ENCODE measurements at regions not wholly inside any gene's neighbourhood (a gene's known extent, or its start where the extent isn't known, plus 50 kb on each side); places are given as distances from the start of the nearest gene placed in this dataset.

DNA sequence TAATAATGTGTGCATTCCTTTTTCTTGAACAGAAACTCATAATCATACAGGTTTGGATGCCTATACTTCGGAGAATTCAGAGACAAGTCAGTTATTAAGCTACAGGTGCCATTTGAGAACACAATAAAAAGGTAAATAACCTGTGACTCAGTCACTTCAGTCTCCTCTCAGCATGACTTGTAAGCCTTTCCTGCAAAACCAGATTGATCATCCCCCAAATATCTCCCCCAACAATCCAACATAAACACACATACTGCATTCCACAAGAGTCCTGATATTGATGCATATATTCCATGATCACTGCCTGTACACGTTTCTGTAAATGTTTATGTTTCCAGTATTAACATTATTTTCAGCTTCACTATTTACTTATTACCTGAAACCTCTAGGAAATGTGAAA, 110.8 kb downstream of the PWWP3B start:
- ChIA-PET CTCF (no interaction called here), POLR2A (no interaction called here)
- no peak overlapping the region for H3K4me3 ChIP-seq (ENCODE audit: low read depth in 2 of 2, low read length in 2 of 2)
- DNase-seq (ENCODE audit: low read depth, low spot score) (no peak), ATAC-seq (no peak)
- no peak overlapping the region for H3K27ac ChIP-seq (ENCODE audit: low read length)
- no peaks in the 10 kb centered on the region for H3K4me1 ChIP-seq (ENCODE audit: control insufficient read depth, insufficient read depth, low read length)
- H3K36me3 ChIP-seq (ENCODE audit: control insufficient read depth, insufficient read depth, low read length): no peaks in the 10 kb centered on the region
- no peaks in the 10 kb centered on the region for H3K9me3 ChIP-seq (ENCODE audit: control insufficient read depth, insufficient read depth, low read depth, low read length)
- H3K27me3 ChIP-seq (ENCODE audit: control insufficient read depth, insufficient read depth, low read length): no peaks in the 10 kb centered on the region
- in situ Hi-C loops (cut with HindIII; ENCODE audit: low pct_unique_long_range_greater_than_20kb, low sequenced_read_pairs): no loop called here
- BruUV-seq (replicated peaks): no TSS peak
- intact Hi-C loops (cut with micrococcal nuclease; ENCODE audit: unreplicated experiment): no loop called here
- TF ChIP-seq REST (IDR thresholded peaks at IDR 0.05; ENCODE audit: insufficient read depth in 1 of 2, low read depth in 2 of 2, low read length in 1 of 2): no peak
- TF ChIP-seq TCF7L2 (IDR thresholded peaks at IDR 0.05; ENCODE audit: low read depth, low read length): no peak
- no peak for TF ChIP-seq POLR2AphosphoS5 (IDR thresholded peaks at IDR 0.05; ENCODE audit: low read depth, low read length)
- TF ChIP-seq SIN3A (IDR thresholded peaks at IDR 0.05; ENCODE audit: borderline replicate concordance, insufficient read depth, low read depth, low read length): no peak
- no peak for TF ChIP-seq CTCF (IDR thresholded peaks at IDR 0.05)

GRCh38 chrX:106281383-106281782, 113.3 kb downstream of the PWWP3B start:
- CTCF ChIA-PET: no interaction called here
- BruUV-seq (replicated peaks): no TSS peak
- intact Hi-C loops (cut with micrococcal nuclease; ENCODE audit: unreplicated experiment): no loop called here

More at GRCh38 chrX:106281383-106281782, 113.3 kb downstream of the PWWP3B start:
- H3K4me1 ChIP-seq (ENCODE audit: control insufficient read depth, insufficient read depth, low read length): no peaks in the 10 kb centered on the region
- no peaks in the 10 kb centered on the region for H3K9me3 ChIP-seq (ENCODE audit: control insufficient read depth, insufficient read depth, low read depth, low read length)
- ATAC-seq (no peak), DNase-seq (ENCODE audit: low read depth, low spot score) (no peak)
- no peak overlapping the region for H3K4me3 ChIP-seq (ENCODE audit: low read depth in 2 of 2, low read length in 2 of 2)
- in situ Hi-C loops (cut with HindIII; ENCODE audit: low pct_unique_long_range_greater_than_20kb, low sequenced_read_pairs): no loop called here
- TF ChIP-seq SIN3A (IDR thresholded peaks at IDR 0.05; ENCODE audit: borderline replicate concordance, insufficient read depth, low read depth, low read length): no peak
- no peak for TF ChIP-seq REST (IDR thresholded peaks at IDR 0.05; ENCODE audit: insufficient read depth in 1 of 2, low read depth in 2 of 2, low read length in 1 of 2)
- no peak for TF ChIP-seq TCF7L2 (IDR thresholded peaks at IDR 0.05; ENCODE audit: low read depth, low read length)
- TF ChIP-seq POLR2AphosphoS5 (IDR thresholded peaks at IDR 0.05; ENCODE audit: low read depth, low read length): no peak
- TF ChIP-seq CTCF (IDR thresholded peaks at IDR 0.05): no peak
- H3K36me3 ChIP-seq (ENCODE audit: control insufficient read depth, insufficient read depth, low read length): no peaks in the 10 kb centered on the region
- POLR2A ChIA-PET: no interaction called here
- no peak overlapping the region for H3K27ac ChIP-seq (ENCODE audit: low read length)
- no peaks in the 10 kb centered on the region for H3K27me3 ChIP-seq (ENCODE audit: control insufficient read depth, insufficient read depth, low read length)
